K562 (cell line): ENCODE measurements at regions not wholly inside any gene's neighbourhood (a gene's known extent, or its start where the extent isn't known, plus 50 kb on each side); places are given as distances from the start of the nearest gene placed in this dataset.

ENCODE experiments used
- FUS ChIP-seq: fragments of 200-400 bp; formaldehyde crosslinking; optimal IDR thresholded peaks from 2 replicates; pipeline ENCODE3; 2017; ENCODE audit warnings: low read depth, low read length
- NR2C2 ChIP-seq, 2 experiments: fragments of 200-800 bp in 1 of 2; sonication (Bioruptor generic) in 1 of 2; sonication (generic) in 1 of 2; formaldehyde crosslinking in 1 of 2; IDR thresholded peaks; 2 replicates each; pipeline versions ENCODE4 v1.6.1 to v1.8.0; 2016 to 2022; ENCODE audit warnings: mild to moderate bottlenecking in 1 of 2, missing compliant biosample characterization in 1 of 2, missing genetic modification characterization in 1 of 2, missing genetic modification reagents in 1 of 2
- TAF1 ChIP-seq: IDR thresholded peaks from 2 replicates; pipeline ENCODE4 v1.6.1; 2011; ENCODE audit warnings: mild to moderate bottlenecking, low read length, moderate library complexity; ENCODE audit not compliant: insufficient read depth, control insufficient read depth, severe bottlenecking; ENCODE audit errors: extremely low read depth
- THRAP3 ChIP-seq: fragments of 450-650 bp; IDR thresholded peaks from 2 replicates; pipeline ENCODE4 v1.6.1; 2016; ENCODE audit warnings: mild to moderate bottlenecking, inconsistent platforms, borderline replicate concordance
- ZSCAN29 ChIP-seq: fragments of 450-650 bp; IDR thresholded peaks from 2 replicates; pipeline ENCODE4 v1.6.1; 2017
- TF ChIP-seq, protein P1 (sequence below), 3 experiments: IDR thresholded peaks in 2 of 3; conservative IDR thresholded peaks in 1 of 3; 2 replicates each; pipeline ENCODE4 v1.5.1; 2011 to 2012; ENCODE audit warnings: low read length in 3 of 3, mild to moderate bottlenecking in 3 of 3, control low read depth in 2 of 3, improper control_type of control experiment in 1 of 3, inconsistent platforms in 1 of 3, low read depth in 1 of 3, mixed read lengths in 1 of 3, moderate library complexity in 1 of 3; ENCODE audit not compliant: insufficient read depth in 2 of 3

DNA sequence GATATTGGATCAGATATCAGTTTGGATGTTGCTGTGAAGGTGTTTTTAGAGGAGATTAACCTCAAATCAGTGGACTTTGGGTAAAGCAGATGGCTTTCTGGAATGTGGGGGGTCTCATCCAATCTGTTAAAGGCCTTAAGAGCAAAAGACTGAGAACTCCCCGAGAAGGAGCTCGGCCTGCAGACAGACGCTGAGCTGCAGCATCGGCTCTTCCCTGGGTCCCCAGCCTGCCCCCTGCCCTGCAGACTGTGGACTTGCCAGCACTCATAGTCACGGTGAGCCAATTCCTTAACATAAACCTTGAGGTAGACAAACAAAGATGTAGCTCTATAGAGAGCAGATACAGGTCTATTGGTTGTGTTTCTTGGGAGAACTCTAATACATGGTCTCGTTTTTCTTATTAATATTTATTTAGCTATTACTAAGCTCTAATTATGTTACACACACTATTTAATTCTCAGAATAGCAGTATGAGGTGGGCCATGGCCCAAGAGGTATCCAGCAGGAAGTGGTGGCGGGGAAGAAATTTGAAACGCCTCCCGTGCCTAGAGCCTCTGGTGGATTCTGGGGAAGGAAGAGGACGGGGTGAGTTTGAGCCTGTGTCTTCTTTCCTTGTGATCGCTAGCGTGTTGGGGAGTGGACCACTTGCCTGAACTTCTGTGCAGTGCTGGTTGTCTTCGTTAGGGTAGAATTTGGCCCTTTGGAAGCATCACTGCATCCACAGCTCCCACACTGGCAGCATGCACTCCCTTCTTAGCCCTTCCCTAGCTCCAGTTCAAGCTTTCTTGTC, 305.3 kb downstream of the TEX29 start:
- TF ChIP-seq THRAP3 (no peak), FUS (no peak), ZSCAN29 (no peak), TAF1 (no peak), NR2C2 (CRISPR knock-in tag; IDR thresholded peaks at IDR 0.05) (no peak), NR2C2 (tag; IDR thresholded peaks at IDR 0.05) (no peak)
- TF ChIP-seq, protein P1, sequence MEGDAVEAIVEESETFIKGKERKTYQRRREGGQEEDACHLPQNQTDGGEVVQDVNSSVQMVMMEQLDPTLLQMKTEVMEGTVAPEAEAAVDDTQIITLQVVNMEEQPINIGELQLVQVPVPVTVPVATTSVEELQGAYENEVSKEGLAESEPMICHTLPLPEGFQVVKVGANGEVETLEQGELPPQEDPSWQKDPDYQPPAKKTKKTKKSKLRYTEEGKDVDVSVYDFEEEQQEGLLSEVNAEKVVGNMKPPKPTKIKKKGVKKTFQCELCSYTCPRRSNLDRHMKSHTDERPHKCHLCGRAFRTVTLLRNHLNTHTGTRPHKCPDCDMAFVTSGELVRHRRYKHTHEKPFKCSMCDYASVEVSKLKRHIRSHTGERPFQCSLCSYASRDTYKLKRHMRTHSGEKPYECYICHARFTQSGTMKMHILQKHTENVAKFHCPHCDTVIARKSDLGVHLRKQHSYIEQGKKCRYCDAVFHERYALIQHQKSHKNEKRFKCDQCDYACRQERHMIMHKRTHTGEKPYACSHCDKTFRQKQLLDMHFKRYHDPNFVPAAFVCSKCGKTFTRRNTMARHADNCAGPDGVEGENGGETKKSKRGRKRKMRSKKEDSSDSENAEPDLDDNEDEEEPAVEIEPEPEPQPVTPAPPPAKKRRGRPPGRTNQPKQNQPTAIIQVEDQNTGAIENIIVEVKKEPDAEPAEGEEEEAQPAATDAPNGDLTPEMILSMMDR (IDR thresholded peaks at IDR 0.05 in 2 of 3, conservative IDR thresholded peaks at IDR 0.05 in 1 of 3; ENCODE audit: insufficient read depth in 2 of 3, low read depth in 1 of 3, low read length in 3 of 3): no peak
